DMS153 treated with DMSO at 0.1 percent for 48 hours (cell line): ENCODE measurements at regions not wholly inside any gene's neighbourhood (a gene's known extent, or its start where the extent isn't known, plus 50 kb on each side); places are given as distances from the start of the nearest gene placed in this dataset.

Experiments
- DNase-seq: peaks from one replicate; lab custom pipeline; 2025; ENCODE audit not compliant: unreplicated experiment; lab: John Stamatoyannopoulos, UW

- no peak for DNase-seq
Observed at GRCh38 chr2:185891403-185891802, 152.8 kb downstream of the FSIP2 start.

DNA sequence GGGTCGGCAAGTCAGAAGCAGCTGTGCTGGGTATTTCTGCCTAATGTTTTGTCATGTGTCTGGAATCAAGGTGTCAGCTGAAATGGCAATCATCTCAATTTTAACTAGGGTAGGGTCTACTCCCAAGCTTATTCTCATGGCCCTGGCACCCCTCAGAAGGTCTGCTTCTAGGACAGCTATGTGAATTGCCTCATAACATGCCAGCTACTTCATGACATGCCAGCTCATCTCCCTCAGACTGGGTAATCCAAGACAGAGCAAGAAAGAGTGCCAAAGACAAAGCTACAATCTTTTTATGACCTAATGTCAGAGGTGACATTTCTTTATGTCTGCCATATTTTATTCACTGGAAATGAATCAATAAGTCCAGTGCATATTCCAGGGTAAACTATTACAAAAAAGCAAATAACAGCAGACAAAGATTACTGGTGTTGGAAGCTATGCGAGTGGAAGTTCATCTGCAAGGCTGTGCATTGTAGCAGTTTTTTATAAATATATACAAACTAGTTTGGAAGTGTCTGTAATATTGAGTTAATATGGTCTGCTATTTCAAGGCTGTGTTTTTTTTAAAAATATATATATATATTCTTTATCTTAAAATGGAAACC is 153.3 kb downstream of the FSIP2 start:
- DNase-seq: no peak

DNA sequence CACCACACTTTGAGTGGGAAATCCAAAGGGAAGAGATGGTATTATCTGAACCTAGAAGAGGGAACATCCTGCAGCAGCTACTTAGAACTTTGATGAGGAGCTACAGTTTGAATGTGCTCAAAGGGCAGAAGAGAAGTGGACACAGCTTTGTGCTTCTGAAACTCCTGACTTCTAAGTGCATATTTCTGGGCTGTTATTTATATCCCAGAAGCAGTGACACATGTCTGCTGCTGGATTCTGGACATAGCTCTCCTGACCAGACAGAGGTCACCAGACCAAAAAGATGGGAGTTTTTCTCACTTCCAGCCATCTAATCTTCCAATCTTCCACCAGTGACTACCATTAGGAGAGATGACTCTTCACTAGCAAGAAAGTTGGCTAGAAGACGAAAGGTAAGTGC is 153.9 kb downstream of the FSIP2 start:
- DNase-seq: no peak

DNA sequence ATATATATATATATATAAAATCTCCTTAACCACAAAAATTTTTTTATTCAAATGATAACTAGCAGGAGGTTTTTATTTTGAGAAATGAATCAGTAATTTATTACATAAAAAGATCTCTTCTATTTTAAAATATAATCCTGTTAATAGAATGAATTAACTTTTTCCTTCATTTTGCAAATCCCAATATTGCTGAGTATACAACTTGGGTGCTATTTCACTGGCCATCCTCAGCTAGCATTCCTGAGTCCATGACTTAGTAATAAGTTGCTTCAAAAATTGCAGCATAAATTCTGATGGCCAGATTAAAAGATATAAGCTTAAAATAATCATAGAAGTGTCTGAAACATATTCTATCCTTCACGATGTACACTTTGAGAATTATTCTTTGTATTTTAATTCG is 155.6 kb downstream of the FSIP2 start:
- no peak for DNase-seq

DNA sequence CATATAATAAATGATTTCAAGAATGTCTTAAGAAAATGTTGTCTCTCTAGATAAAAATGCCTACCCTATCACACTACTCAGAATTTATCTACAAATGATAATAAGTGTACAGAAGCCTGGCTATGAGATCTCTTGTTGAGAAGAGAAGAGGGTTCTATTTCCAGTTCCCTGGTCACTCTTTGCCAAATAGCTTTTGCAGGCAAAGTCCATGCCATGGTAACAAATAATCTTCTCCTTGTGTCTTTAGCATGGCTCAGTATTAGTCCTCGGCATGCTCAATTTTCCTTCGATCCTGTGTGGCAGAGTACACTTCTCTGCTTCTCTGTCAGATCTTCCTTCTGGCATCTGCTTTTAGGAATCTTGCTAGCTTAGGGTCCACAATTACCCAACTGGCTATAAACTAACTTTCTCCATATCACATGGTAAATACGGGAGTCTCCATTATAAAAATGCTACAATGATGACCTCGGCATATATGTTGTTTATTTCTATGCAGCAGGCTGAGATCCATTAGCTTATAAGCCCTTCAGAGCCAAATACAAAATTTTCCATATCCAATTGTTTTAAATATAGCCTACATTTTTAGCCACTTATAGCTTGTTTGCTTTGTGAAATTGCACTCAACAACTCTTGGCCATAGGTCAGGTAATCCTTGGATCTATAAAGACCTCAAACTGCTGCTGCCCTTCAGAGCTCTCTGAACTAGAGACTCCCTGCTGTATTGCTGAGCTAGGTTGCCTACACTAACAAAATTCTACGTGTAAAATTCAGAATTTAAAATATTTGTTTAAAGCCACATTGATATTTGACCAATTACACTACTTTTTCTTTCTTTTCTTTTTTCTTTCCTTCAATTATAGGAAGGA is 157.5 kb downstream of the FSIP2 start:
- no peak for DNase-seq

GRCh38 chr2:185899366-185899765 is 160.8 kb downstream of the FSIP2 start:
- no peak for DNase-seq

DNA sequence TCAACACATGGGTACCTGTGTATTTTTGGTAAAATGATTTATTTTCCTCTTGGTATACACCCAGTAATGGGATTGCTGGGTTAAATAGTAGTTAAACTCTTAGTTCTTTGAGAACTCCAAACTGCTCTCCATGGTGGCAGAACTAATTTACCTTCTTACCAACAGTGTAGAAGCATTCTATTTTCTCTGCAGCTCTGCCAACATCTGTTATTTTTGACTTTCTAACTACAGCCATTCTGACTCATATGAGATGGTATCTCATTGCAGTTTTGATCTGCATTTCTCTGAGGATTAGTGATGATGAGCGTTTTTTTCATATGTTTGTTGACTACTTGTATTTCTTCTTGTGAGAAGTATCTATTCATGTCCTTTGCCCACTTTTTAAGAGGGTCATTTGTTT is 180.6 kb downstream of the FSIP2 start:
- no peak for DNase-seq

DNA sequence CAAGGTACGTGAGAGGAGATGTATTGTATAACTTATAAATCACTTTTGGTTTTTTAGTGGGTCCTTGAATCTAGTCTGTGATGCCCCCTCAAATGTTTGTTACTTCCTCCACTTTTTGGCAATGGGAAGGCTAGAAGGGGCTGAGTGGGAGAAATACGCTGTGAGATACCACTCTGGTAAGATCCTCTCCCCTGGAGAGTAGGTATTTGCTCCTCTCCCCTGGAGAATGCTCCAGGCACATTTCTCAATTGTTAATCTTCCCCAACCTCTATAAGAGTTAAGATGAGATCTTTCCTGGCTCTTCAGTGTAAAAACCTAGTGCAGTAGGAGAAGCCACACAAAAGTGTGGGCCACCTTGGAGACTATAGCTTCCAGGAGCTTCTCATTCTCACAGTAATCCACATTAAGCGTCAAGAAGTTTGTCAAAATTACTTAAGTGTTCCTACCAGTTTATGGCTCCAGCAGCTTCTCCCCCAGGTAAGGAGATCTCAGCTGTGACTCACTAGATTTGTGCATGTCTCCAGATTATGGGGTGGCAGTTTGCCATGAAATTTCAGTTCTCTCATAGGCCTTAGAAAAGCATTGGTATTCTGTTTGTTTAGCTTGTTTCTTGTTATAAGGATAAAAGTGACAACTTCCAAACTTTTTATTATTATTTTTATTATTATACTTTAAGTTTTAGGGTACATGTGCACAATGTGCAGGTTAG is 182.6 kb downstream of the FSIP2 start:
- DNase-seq: no peak

DNA sequence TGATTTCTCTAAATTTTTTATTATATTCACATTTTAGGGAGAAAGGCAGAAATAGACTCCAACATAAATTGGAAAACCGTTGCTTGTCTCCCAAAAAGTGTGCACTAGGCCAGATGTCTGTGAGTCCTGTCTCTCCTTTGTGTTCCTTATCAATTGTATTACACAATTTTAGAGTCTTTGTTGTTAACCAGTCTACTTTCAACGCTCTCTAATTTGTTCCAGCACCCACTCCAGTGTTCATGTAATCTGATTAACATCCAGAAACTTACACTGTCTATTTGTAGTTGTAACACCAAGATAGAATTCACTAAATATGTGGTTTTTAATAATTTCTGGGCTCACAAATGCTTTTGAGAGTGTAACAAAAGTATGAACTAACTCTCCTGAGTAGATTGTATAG is 195.6 kb downstream of the FSIP2 start:
- DNase-seq: no peak

DNA sequence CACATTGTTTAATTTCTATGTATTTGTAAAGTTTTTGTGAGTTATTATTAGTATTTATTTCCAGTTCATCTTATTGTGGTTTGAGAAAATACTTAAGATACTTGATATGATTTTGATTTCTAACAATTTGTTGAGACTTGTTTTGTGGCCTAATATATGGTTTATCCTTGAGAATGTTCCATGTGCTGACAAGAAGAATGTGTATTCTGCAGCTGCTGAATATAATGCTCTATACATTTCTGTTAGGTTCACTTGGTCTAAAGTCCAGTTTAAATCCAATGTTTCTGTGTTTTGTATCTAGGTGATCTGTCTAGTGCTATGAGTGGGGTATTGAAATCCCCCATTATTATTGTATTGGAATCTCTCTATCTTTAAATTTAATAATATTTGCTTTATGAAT is 201.3 kb downstream of the FSIP2 start:
- DNase-seq: no peak

DNA sequence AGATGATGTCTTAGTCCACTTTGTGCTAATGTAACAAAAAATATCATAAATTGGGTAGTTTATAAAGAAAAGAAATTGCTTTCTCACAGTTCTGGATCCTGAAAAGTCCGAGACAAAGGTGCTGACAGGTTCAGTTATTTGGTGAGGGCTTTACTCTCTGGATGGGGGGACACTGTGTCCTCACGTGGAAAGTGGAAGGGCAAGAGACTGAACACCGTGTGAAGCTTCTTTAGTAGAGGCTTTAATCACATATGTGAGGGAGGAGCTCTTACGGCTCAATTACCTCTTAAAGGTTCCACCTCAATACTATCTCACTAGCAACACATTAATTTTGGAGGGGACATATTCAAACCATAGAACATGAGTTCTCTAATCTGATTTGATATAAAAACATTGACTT is 204.3 kb downstream of the FSIP2 start:
- DNase-seq: no peak

GRCh38 chr2:185947722-185948121 is 209.1 kb downstream of the FSIP2 start:
- DNase-seq: no peak

DNA sequence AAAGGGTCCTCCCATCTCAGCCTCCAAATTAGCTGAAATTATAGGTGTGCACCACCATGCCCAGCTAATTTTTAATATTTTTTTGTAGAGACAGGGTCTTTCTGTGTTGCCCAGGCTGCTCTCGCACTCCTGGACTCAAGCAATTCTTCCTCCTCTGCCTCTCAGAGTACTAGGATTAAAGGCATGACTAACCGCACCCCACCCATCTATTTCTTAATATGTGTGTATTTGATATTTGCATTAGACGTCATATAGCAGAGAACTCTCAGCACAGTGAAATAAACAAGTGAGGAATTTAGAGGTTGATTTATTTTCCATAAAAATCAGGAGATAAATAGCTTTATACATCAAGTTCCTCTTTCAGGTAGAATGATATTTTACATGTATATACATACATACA is 213.5 kb downstream of the FSIP2 start:
- no peak for DNase-seq

- DNase-seq: no peak
Observed at GRCh38 chr2:185954389-185954788, 215.8 kb downstream of the FSIP2 start.

DNA sequence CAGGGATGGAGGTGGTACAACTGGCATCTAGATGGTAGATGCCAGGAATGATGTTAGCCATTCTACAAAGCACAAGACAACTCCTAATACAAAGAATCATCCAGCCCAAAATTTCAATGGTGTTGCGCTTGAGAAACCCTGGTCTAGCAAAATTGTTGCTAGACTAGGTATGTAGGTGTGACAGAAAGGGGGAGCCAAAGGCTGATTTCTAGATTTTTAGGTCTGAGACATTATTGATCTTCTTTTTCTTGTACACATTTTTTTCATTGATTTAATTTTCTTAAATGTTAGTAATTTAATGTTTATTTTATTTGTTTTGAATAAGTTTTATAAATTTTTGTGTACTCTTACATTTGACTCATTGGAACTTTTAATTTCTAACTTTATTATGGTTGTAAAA is 216.4 kb downstream of the FSIP2 start:
- DNase-seq: no peak

GRCh38 chr2:185967335-185967734 is 228.7 kb downstream of the FSIP2 start:
- DNase-seq: no peak

- DNase-seq: no peak
Observed at GRCh38 chr2:185970148-185970852, 231.7 kb downstream of the FSIP2 start.

DNA sequence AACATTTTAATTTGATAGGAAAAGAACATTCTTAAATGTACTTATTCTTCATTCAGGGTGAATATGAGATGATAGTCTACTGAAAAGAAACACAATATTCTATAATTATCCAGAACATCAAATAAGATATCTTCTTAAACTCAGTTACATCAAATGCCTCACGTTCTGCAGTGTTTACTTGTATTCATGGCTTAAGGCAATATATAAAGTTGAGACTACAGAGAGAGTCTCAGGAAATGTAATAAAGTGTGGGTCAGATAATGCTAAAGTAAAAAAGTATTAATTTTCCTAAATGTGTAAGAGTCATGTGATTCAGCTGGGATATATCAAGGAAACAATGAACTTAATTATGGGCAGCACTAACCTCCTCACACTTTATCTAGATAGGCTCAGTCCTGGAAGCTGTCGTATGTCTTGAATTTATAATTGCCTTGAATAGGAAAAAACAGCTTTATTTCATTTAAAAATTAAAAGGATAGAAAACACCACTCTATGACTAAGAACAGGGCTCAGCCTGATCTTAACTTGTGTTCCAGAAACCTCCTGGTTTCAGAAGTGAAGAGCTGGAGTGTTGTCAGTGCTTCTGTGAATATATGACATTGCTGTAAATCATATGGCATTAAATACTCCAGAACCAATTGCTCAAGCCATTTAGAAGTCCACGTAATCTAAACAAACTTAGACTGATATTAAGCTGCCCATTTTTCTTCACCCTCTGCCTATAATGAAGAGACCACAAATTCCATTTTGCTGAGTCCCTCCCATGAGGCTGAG is 240.2 kb downstream of the FSIP2 start:
- DNase-seq: no peak

- DNase-seq: no peak
Observed at GRCh38 chr2:185979546-185980071, 241.0 kb downstream of the FSIP2 start.

GRCh38 chr2:185980944-185981343 is 242.3 kb downstream of the FSIP2 start:
- DNase-seq: no peak
